ENCODE measurements at regions not wholly inside any gene's neighbourhood (a gene's known extent, or its start where the extent isn't known, plus 50 kb on each side); places are given as distances from the start of the nearest gene placed in this dataset.

DNA sequence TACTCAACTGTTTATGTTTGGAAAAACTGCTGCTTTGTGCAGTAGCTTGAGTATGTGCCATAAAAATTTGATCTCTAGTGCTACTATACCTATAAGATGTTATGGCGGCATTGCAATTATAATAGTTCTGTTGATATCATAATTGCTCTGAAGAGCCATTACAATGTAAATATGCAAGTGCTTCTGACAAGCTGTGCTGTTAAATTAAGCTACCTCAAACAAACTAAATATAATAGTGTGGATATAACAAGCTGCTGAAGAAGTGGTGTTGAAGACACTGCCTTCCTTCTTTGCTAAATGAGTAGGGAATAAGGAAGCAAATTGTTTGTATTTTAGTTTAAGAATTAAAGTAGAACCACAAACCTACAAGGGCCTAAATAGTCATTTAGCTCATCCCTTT is 301.0 kb upstream of the MIS18BP1 start:
- TF ChIP-seq YY1 (IDR thresholded peaks at IDR 0.05; ENCODE audit: extremely low read depth, insufficient replicate concordance, low read depth, low read length), result no peak
- TF ChIP-seq, protein P1, sequence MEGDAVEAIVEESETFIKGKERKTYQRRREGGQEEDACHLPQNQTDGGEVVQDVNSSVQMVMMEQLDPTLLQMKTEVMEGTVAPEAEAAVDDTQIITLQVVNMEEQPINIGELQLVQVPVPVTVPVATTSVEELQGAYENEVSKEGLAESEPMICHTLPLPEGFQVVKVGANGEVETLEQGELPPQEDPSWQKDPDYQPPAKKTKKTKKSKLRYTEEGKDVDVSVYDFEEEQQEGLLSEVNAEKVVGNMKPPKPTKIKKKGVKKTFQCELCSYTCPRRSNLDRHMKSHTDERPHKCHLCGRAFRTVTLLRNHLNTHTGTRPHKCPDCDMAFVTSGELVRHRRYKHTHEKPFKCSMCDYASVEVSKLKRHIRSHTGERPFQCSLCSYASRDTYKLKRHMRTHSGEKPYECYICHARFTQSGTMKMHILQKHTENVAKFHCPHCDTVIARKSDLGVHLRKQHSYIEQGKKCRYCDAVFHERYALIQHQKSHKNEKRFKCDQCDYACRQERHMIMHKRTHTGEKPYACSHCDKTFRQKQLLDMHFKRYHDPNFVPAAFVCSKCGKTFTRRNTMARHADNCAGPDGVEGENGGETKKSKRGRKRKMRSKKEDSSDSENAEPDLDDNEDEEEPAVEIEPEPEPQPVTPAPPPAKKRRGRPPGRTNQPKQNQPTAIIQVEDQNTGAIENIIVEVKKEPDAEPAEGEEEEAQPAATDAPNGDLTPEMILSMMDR (IDR thresholded peaks at IDR 0.05 in 2 of 3, conservative IDR thresholded peaks at IDR 0.05 in 1 of 3; ENCODE audit: borderline replicate concordance in 1 of 3, insufficient read depth in 1 of 3, low read depth in 2 of 3, low read length in 2 of 3), result no peak
- no peak for TF ChIP-seq POLR2AphosphoS5 (IDR thresholded peaks at IDR 0.05; ENCODE audit: low read depth, low read length)
- TF ChIP-seq SIN3A (IDR thresholded peaks at IDR 0.05; ENCODE audit: low read depth), result no peak
- TF ChIP-seq POLR2A (IDR thresholded peaks at IDR 0.05; ENCODE audit: borderline replicate concordance, extremely low read depth, insufficient read depth, insufficient read length), result no peak
